ENCODE measurements at regions not wholly inside any gene's neighbourhood (a gene's known extent, or its start where the extent isn't known, plus 50 kb on each side); places are given as distances from the start of the nearest gene placed in this dataset.

DNA sequence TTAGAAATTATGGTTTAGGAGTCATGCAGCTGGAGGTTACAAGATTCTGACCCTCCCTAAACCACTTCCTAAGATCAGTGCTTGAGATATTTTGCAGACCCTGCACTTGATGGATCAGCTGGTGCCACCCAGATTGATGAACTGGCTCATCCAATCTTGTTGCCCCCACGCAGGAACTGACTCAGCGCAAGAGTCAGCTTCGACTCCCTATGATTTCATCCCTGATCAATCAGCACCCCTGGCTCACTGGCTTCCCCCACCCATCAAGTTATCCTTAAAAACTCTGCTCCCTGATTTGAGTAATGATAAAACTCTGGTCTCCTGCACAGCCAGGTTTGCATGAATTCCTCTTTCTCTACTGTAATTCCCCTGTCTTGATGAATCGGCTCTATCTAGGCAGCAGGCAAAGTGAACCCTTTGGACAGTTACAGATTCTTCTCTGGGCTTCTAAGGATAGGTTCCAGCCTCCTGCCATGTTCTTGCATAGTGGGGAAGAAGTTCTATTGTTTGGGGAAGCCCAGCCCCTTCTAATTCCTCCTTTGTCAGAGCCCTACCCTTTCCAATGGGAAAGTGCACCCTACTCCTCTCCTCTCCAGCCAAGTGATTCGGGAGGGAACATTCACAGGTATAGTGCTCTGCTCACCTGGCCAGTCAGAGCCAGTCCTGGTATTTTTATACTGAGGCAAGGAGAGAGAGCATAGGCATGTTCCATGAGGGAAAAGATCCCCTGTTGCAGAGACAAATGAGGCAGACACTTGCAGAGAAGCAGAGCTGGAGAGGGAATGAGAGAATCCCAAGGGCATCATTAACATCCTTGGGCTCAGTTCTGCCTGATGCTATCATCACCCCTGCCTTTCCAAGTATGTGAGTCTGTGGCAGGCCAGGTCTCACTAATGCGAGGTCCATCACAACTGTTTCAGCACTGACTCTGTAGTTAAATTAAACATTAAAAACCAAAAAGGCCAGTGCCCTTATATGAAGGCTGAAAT lies 224.4 kb upstream of the GALNT17 start:
- DNase-seq: no peak

DNA sequence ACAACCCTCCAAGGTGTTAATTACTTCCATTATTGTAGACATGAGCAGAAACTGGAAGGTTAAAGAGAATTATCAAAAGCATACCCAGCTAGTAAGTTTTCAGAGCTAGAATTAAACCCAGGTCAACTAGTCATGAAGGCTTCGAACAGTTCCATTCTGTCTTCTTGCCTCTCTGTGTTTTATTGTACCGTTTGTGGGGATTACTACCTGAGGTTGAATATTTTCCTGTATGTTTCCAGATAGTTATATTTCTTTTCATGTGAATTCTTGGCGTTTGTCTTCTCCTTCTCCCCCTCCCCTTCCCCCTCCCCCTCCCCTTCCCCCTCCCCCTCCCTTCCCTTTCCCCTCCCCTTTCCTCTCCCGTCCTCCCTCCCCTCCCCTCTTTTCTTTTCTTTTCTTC lies 218.0 kb upstream of the GALNT17 start:
- no peak for DNase-seq

DNA sequence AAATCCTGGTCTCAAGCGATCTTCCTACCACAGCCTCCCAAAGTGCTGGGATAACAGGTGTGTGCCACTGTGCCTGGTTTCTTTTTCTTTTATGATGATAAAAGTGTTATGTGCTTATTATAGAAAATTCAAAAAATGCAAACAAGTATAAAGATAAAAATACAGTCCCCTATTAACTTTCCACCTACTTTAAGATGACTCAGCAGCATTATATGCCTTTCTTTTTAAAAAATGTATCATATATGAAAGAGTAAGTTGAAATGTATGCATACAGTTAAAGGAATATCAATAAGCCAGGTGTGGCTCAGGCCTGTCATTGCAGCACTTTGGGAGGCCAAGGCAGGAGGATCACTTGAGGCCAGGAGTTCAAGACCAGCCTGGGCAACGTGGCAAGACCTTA lies 216.9 kb upstream of the GALNT17 start:
- no peak for DNase-seq

DNA sequence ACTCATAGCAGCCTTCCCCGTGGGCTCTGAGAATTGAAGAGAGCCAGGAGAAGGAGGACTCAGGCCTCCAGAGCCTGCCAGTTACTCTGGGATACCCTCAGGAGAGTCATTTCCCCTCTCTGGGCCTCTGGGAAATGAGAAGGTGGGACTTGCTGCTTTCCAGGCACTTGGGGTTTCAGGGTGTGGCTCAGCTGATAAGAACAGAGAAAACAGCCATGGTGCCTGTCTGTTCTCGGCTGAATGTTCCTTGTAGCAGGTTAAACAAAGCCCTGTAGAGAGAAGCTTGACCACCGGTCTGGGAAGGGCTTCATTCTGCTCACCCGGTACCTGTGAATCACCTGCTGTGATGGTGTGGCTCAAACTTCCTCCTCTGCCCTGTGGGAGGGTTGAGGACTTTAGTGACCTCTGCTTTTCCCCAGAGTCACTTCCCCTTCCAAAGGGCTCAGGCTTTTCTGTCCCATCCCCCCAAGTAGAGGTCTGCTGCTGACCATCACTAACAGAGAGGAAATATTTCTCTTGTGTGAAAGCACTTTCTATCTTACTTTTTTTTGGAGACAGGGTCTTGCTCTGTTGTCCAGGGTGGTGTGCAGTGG lies 212.4 kb upstream of the GALNT17 start:
- DNase-seq: no peak

DNA sequence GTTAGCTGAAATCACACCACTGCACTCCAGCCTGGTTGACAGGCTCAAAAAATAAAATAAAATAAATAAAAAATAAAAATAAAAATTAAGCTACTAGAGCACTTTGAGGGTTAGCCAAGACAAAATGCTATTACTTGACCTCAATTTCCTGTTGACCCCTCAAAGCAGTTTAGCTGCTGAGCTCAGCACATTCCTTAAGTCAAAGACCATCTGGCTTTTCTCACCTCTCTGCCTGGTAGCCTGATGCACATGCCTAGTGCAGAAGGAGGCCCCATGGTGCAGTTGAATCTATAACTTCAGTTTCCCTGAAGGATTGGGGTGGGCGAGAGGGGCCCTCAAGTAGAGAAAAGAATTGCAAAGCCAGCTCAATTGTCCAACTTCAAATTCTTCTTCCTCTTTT lies 211.1 kb upstream of the GALNT17 start:
- DNase-seq: no peak

DNA sequence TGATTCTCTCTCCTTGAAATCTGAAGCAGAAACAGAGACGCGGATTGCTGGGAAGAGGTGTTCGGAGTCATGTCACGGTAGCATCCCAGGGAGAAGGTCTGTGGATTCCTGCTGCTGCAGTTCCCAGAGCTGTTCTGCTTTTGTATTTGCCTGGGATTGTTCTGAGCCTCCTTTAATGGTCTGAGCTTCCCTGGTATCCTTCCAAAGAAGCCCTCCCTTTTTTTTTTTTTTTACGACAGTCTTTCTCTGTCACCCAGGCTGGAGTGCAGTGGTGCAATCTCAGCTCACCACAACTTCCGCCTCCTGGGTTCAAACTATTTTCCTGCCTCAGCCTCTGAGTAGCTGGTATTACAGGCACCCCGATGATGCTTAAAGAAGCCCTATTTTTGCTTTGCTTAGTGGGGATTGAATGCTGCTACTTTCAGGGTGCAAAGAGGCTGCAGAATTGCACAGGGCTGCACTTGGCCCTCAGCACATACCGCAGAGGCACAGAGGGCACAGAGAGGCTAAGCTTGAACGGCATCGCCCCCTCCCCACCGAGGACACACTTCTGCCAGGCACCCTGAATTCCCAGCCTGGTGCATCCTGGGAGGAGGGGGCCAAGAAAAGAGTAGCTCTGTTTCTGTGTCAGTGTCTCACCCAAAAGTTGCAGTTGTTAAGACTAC lies 208.6 kb upstream of the GALNT17 start:
- no peak for DNase-seq

DNA sequence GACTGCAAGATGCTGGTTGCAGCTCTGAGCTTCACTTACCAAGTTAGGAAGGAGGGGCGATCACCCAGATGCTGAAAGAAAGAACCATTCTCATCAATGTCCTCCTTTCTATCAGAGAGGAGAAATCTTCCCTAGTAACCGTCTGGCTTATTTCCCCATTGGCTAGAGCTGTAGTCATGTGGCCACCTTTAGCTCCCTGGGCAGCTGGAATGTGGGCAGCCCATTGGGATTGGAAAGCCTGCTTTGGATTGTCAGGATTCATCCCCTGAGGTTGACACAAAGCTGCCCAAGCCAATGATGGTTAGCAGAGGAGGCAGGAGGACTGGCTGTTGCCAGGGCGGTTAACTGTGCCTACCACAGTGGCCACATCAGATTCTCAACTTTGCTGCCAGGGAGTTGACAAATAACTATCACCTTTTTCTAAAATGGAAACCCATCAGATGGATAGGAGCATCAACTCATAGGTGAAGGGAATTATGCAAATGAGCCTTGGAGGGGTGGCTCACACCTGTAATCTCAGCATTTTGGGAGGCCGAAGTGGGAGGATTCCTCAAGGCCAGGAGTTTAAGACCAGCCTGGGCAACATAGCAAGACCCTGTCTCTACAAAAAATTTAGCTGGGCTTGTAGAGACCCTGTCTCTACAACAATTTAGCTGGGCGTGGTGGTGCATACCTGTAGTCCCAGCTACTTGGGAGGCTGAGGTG lies 206.4 kb upstream of the GALNT17 start:
- no peak for DNase-seq

DNA sequence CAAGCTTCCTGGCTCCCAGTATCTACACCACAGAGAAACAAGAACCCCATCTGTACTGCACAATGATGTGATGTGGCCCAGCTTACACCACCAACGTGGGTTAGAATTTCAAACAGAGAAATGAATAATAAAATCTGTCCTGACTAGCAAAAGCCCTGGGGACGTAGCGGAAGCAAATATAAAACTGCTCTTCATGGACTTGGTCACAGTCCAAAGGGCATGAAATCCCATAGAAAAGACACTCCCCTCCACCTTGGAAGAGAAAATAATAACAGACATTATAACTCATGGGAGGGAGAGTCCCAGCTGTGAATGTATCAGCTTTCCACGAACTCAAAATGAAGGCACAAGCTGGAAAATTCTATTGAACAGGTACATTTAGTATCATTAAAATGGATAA lies 205.3 kb upstream of the GALNT17 start:
- no peak for DNase-seq

DNA sequence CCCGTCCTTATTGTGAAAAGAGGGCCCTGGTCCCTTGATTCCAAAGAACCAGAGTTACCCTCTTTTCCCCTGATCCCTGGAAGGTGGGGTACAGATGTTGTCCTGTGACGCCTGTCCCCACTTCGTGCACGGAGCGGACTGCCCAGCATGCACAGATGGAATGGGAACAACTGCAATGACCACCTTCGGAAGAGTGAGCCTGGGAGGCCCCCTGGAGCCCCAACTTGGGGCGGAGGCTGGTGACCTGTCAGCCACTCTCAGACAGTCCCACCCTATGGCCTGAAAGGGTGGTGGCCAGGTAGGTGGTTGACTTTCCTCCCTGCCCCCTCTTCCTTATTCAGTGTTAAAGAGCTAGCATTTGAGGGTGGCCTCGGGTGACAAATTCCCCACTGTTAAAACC lies 196.6 kb upstream of the GALNT17 start:
- no peak for DNase-seq

DNA sequence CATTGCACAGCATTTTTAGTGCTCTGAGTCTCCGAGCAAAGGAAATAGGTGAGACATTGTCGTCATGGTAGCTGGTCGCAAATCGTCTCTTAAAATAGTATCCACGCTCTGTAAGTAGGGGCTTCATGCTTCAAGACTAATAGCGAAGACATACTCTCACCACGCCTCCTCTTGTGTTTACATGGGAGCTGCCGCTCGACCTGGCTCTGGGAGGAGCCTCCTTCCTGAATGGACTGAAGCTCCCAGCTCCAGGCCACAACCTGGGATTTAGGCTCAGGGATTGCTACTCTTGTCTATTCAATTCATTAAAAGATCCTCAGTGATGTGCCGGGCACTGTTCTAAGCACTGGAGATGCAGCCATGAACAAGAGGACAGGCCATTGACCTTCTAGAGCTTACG lies 196.1 kb upstream of the GALNT17 start:
- DNase-seq: no peak

DNA sequence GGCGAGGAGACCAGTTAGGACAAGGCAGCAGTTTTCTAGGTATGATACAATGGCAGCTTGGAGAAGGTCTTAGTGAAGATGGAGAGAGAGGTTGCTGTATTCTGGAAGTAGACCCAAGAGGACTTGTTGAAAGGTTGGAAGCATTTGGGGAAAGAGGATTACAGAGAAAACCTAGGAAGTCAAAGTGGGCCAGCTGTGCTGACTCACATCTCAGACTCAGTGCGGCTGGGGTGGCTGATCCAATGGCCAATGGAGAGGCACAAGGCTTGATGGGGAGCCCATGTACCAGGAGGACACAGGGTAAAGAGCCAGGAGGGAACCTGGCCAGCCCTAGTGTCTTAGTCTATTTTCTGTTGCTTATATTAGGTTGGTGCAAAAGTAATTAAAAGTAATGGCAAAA lies 194.5 kb upstream of the GALNT17 start:
- no peak for DNase-seq

DNA sequence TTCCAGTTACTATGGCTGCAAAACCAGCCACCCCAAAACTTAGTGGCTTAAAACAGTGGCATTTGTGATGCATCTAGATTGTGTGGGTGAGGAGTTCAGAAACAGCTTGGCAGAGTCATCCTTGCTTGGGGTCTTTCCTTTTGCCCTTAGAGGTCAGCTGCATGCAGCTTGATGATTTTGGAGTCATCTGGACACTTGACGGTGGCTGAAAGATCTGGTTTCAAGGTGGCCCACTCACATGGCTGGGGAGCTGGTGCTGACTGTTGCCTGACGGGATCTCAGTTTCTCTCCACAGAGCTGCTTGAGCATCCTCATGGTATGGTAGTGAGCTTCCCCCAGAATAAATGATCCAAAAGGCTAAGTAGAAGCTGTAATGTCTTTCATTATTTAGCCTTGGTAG lies 191.3 kb upstream of the GALNT17 start:
- no peak for DNase-seq

DNA sequence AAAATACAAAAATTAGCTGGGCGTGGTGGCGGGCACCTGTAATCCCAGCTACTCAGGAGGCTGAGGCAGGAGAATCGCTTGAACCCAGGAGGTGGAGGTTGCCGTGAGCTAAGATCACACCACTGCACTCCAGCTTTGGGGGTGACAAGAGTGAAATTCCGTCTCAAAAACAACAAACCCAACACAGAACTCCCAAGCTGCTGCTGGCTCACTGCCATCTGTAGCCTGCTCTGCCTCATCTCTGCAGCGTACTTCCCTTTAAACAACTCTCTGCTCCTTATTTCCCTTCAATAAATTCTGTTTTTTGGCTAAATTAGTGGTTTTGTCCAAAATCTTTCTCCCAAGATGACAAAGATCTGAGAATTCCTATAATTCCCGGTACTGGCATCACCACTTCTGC lies 189.2 kb upstream of the GALNT17 start:
- no peak for DNase-seq

DNA sequence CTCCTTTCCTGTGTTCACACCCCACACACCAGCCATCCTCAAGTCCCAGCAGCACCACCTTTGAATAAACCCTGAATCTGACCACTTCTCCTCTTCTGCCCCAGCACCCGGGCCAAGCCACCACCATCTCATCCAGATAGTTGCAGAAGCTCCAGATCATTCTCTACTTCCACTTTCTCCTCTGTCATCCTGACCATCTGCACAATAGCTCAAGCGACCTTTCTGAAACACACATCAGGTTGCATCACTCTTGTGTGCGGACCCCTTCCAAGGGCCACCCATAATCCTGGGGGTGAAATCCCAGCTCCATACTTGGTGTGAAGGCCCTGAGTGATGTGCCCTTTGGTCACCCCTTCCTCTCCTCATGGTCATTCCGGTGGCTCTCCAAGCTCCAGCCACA lies 187.4 kb upstream of the GALNT17 start:
- no peak for DNase-seq

DNA sequence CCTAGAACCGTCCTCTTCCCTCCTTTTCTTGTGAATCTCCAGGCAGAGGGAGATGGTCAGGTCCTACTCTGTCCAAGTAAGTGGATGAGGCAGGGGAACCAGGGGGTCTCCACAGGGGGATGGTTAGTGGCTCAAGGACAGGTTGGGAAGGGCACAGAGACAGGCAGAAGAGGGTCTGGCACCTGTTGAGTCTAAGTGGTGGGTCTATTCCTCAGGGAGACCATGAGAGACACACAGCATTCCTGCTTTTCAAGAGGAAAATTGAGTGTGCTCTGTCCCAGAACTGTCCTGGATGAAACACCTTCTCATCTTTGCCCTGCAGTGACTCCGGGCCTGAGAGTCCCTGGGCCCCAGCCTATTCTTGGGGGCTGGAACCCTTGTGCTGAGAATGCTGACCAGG lies 184.8 kb upstream of the GALNT17 start:
- DNase-seq: no peak

DNA sequence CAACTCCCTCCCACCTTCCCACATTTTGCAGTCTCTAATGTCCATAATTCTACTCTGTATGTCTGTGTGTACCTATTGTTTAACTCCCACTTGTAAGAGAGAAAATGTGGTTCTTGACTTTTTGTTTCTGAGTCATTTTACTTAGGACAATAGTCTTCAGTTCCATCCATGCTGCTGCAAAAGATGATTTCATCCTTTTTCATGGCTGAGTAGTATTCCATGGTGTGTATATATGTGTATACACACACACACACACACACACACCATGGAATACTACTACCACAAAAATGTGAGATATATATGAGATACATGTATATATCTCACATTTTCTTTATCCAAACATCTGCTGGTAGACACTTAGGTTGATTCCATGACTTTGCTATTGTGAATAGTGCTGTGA lies 182.1 kb upstream of the GALNT17 start:
- no peak for DNase-seq

DNA sequence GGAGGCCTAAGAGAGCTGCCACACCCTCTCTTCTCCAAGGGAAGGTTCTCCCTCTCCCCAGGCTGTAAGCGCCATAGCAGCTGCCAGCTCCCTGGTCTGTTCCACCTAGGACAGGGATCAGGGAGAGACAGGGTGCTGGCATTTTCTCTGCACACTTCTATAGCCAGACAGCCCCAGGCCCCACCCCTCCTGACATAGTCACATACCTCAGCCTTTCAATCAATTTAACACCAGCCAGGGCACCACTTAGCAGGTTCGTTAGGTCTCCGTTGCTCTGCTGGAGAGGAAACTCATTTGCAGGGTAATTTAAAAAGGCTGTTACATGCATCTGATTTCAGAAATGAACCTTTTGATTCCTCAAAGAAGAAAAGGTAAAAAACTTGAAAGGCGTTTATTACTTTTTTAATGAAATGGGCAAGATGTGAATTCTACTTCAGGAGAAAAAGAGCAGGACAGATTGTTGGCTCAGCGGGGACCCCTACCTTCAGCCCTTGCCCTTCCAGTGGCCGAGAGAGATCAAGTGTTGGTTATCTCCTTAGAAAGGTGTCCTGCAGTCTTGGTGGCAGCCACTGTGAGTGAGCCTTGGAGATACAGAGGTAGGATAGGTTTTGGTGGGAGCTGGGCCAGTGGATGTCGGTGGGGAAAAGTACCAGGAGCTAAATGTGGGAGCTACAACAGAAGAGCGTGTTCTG lies 180.5 kb upstream of the GALNT17 start:
- no peak for DNase-seq

DNA sequence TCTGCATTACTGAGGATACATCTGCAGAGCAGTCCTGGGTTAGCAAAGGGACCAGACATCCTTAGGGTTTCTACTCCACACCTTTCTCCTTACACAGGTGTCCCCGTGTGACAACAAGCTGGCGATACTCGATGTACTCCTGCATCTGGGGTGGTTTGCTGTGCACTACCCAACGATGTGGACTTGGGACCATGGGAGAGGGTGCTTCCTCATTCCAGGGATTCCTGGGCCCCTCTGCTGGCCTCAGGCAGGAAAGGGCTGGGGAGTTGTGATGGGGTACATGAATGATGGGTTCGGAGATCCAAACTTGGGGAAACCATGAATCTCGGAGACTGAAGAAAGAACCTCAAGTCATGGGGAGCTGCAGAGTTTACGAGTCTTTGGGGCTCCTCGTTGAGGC lies 179.6 kb upstream of the GALNT17 start:
- no peak for DNase-seq

DNA sequence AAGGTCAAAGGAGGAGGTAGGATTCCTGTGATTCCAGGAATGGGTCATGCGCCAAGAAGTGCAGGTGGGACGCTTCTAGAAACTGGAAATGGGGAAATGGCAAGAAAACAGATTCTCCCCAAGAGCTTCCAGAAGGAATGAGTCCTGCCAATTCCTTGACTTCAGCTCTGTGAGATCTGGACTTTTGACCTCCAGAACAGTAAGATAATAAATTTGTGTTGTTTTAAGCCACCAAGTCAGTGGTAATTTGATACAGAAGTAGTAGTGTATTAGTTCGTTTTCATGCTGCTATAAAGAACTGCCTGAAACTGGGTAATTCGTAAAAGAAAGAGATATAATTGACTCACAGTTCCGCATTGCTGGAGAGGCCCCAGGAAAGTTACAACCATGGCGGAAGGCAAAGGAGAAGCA lies 178.6 kb upstream of the GALNT17 start:
- DNase-seq: no peak

DNA sequence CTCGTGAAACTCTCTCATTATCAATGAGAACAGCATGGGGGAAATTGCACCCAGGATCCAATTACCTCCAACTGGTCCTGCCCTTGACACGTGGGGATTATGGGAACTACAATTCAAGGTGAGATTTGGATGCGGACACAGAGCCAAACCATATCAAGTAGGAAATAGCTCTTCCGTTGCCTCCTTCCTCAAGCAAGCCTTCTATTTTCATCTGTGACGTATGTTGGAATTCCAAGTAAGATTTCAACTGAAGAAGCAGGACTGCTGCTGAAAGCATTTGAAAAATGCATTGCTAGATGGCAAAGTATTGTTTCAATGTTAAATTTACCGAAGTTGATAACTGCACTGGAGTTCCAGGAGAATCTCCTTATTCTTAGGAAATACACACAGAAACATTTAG lies 178.1 kb upstream of the GALNT17 start:
- DNase-seq: no peak

DNA sequence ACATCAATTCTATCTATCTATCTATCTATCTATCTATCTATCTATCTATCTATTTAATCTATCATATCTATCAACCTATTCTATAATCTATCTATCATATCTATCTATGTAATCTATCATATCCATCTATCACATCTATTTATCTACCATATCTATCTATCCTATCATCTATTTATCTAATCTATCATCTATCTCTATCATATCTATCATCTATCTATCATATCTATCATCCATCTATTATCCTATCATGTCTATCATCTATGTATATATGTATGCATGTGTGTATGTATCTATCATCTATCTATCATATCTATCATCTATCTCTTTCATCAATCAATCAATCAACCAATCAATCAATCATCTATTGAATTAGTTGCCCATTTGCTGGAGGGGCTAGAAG lies 159.3 kb upstream of the GALNT17 start:
- DNase-seq: no peak

DNA sequence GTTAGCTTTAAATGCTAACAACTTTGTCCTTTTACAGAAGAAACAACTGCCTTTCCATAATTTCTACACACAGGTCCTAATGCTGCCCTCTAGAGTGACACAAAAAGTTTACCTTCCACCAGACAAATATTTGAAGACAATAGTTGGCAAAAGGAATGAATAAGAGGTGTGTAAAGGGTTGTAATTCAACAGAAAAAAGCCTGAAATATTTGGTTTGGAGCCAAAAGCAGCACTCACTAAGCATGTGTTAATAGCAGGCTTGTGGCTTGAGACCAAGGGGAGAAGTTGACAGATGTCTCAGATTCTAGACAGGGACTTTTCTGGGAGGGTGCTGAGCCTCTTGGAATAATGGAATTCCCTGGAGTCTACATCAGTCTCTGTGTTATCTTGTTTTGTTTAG lies 156.2 kb upstream of the GALNT17 start:
- DNase-seq: no peak

DNA sequence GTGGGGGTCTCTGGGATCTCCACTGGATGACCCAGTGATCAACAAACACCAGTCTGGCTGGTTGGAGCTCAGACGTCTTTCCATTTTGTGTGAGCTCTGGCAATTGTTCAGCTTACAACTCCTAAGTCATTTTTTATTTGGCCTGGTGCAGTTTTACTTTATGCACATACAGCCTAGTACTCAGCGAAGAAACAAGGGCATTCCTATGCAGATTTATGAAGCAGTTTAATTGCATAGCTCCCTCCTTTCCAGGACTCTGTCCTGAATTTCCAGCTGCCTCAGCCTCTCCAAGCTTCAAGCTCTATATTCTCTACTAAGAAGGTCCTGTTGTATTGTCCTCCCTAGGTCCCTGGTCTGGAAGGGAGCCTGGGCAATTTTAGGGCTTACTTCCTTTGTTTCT lies 145.6 kb upstream of the GALNT17 start:
- DNase-seq: no peak
